HEK293 (cell line): ENCODE measurements at regions not wholly inside any gene's neighbourhood (a gene's known extent, or its start where the extent isn't known, plus 50 kb on each side); places are given as distances from the start of the nearest gene placed in this dataset.

Experiments
- CTCF ChIA-PET: fragments of 350-600 bp; formaldehyde crosslinking; extraction: SDS; loops from one replicate; lab custom pipeline; 2021; ENCODE audit warnings: antibody characterized with exemption; lab: Yijun Ruan, JAX
- POLR2A ChIA-PET: fragments of 300-600 bp; formaldehyde crosslinking; extraction: SDS; loops from one replicate; lab custom pipeline; 2020; ENCODE audit warnings: antibody characterized with exemption, inconsistent platforms; lab: Yijun Ruan, JAX
- H3K27ac ChIP-seq: fragments of 200-500 bp; sonication (Bioruptor generic); 2 replicates; pipeline ENCODE4 v1.5.1; 2014; ENCODE audit warnings: low read depth, low read length, control low read depth, inconsistent platforms; ENCODE audit errors: extremely low read depth
- H3K36me3 ChIP-seq, 2 experiments: fragments of 200-500 bp in 1 of 2; sonication (Bioruptor generic) in 1 of 2; 1 replicate in 1 of 2; 2 replicates in 1 of 2; pipeline ENCODE4 v1.5.1; 2014 to 2017; ENCODE audit warnings: inconsistent platforms in 2 of 2, low read length in 2 of 2; ENCODE audit not compliant: control insufficient read depth in 2 of 2, insufficient read depth in 1 of 2
- H3K4me1 ChIP-seq: fragments of 200-500 bp; sonication (Bioruptor generic); 2 replicates; pipeline ENCODE4 v1.5.1; 2014; ENCODE audit warnings: mild to moderate bottlenecking, low read length, inconsistent platforms; ENCODE audit not compliant: control insufficient read depth, insufficient read depth
- H3K4me3 ChIP-seq: 2 replicates; pipeline ENCODE4 v1.5.1; 2011; ENCODE audit warnings: low read depth, mild to moderate bottlenecking, control low read depth, low read length, moderate library complexity
- H3K9me3 ChIP-seq: fragments of 200-500 bp; sonication (Bioruptor generic); 2 replicates; pipeline ENCODE4 v1.5.1; 2014; ENCODE audit warnings: low read depth, low read length, inconsistent platforms; ENCODE audit not compliant: control insufficient read depth, insufficient read depth
- BCL11A ChIP-seq: fragments of 450-650 bp; formaldehyde crosslinking; IDR thresholded peaks from 2 replicates; pipeline ENCODE4 v1.5.1; 2016; ENCODE audit warnings: low read depth, missing biosample characterization, missing genetic modification characterization
- HOXA7 ChIP-seq: sonication (generic); formaldehyde crosslinking; IDR thresholded peaks from 2 replicates; pipeline ENCODE4 v1.8.1; 2022; ENCODE audit warnings: missing genetic modification reagents, borderline replicate concordance
- HOXD13 ChIP-seq: sonication (generic); formaldehyde crosslinking; IDR thresholded peaks from 2 replicates; pipeline ENCODE4 v1.8.0; 2022; ENCODE audit warnings: missing genetic modification reagents, borderline replicate concordance
- IKZF3 ChIP-seq: fragments of 450-650 bp; IDR thresholded peaks from 2 replicates; pipeline ENCODE4 v1.5.0; 2018; ENCODE audit warnings: missing biosample characterization, mild to moderate bottlenecking, missing genetic modification characterization, moderate library complexity
- KLF10 ChIP-seq: fragments of 450-650 bp; IDR thresholded peaks from 2 replicates; pipeline ENCODE4 v1.5.1; 2018; ENCODE audit warnings: missing biosample characterization, mild to moderate bottlenecking, missing genetic modification characterization
- SETDB1 ChIP-seq: IDR thresholded peaks from one replicate; pipeline ENCODE4 v1.6.1; 2017; ENCODE audit warnings: mild to moderate bottlenecking, low read length, moderate library complexity, mixed read lengths; ENCODE audit not compliant: insufficient read length
- TRIM28 ChIP-seq: IDR thresholded peaks from 2 replicates; pipeline ENCODE4 v1.6.1; 2011; ENCODE audit warnings: low read length, control low read depth, borderline replicate concordance
- ZBTB21 ChIP-seq: fragments of 450-650 bp; formaldehyde crosslinking; IDR thresholded peaks from 2 replicates; pipeline ENCODE4 v1.5.1; 2017; ENCODE audit warnings: missing biosample characterization, missing genetic modification characterization
- ZBTB8A ChIP-seq: fragments of 450-650 bp; formaldehyde crosslinking; IDR thresholded peaks from 2 replicates; pipeline ENCODE4 v1.5.1; 2016; ENCODE audit warnings: missing biosample characterization, missing genetic modification characterization
- ZNF133 ChIP-seq: fragments of 450-650 bp; formaldehyde crosslinking; IDR thresholded peaks from 2 replicates; pipeline ENCODE4 v1.5.1; 2016; ENCODE audit warnings: missing biosample characterization, missing genetic modification characterization
- ZNF146 ChIP-seq: fragments of 450-650 bp; formaldehyde crosslinking; IDR thresholded peaks from 2 replicates; pipeline ENCODE4 v1.5.1; 2016; ENCODE audit warnings: missing biosample characterization, missing genetic modification characterization
- ZNF155 ChIP-seq: fragments of 450-650 bp; formaldehyde crosslinking; IDR thresholded peaks from 2 replicates; pipeline ENCODE4 v1.5.1; 2016; ENCODE audit warnings: missing biosample characterization, missing genetic modification characterization
- ZNF239 ChIP-seq: fragments of 450-650 bp; formaldehyde crosslinking; IDR thresholded peaks from 2 replicates; pipeline ENCODE4 v1.5.1; 2016; ENCODE audit warnings: missing biosample characterization, missing genetic modification characterization
- ZNF426 ChIP-seq: fragments of 450-650 bp; formaldehyde crosslinking; IDR thresholded peaks from 2 replicates; pipeline ENCODE4 v1.5.1; 2017; ENCODE audit warnings: missing biosample characterization, missing genetic modification characterization, mild to moderate bottlenecking, inconsistent platforms, moderate library complexity
- ZNF530 ChIP-seq: fragments of 450-650 bp; formaldehyde crosslinking; IDR thresholded peaks from 2 replicates; pipeline ENCODE4 v1.5.1; 2016; ENCODE audit warnings: low read depth, missing biosample characterization, missing genetic modification characterization
- ZNF548 ChIP-seq: fragments of 450-650 bp; formaldehyde crosslinking; IDR thresholded peaks from 2 replicates; pipeline ENCODE4 v1.5.1; 2016; ENCODE audit warnings: missing biosample characterization, missing genetic modification characterization
- ZNF555 ChIP-seq: fragments of 450-650 bp; formaldehyde crosslinking; conservative IDR thresholded peaks from 2 replicates; pipeline ENCODE4 v1.5.1; 2017; ENCODE audit warnings: missing biosample characterization, mild to moderate bottlenecking, missing genetic modification characterization, inconsistent platforms
- ZNF571 ChIP-seq: fragments of 450-650 bp; formaldehyde crosslinking; IDR thresholded peaks from 2 replicates; pipeline ENCODE4 v1.5.0; 2017; ENCODE audit warnings: missing biosample characterization, missing genetic modification characterization
- ZNF596 ChIP-seq: fragments of 450-650 bp; IDR thresholded peaks from 2 replicates; pipeline ENCODE4 v1.5.0; 2018; ENCODE audit warnings: missing biosample characterization, mild to moderate bottlenecking, missing genetic modification characterization, moderate library complexity
- ZNF768 ChIP-seq: fragments of 450-650 bp; formaldehyde crosslinking; IDR thresholded peaks from 2 replicates; pipeline ENCODE4 v1.5.1; 2018; ENCODE audit warnings: missing biosample characterization, mild to moderate bottlenecking, missing genetic modification characterization
- ZSCAN16 ChIP-seq: fragments of 450-650 bp; formaldehyde crosslinking; IDR thresholded peaks from 2 replicates; pipeline ENCODE4 v1.5.1; 2016; ENCODE audit warnings: missing biosample characterization, missing genetic modification characterization
- TF ChIP-seq, protein P1 (sequence below): fragments of 450-650 bp; formaldehyde crosslinking; IDR thresholded peaks from 2 replicates; pipeline ENCODE4 v1.5.1; 2016; ENCODE audit warnings: missing biosample characterization, missing genetic modification characterization
- TF ChIP-seq, protein P2 (sequence below): IDR thresholded peaks from 2 replicates; pipeline ENCODE4 v1.6.1; 2011; ENCODE audit warnings: mild to moderate bottlenecking, low read depth, low read length, borderline replicate concordance
- TF ChIP-seq, protein P3 (sequence below): fragments of 450-650 bp; formaldehyde crosslinking; conservative IDR thresholded peaks from 2 replicates; pipeline ENCODE4 v1.5.1; 2016; ENCODE audit warnings: low read depth, missing biosample characterization, missing genetic modification characterization

DNA sequence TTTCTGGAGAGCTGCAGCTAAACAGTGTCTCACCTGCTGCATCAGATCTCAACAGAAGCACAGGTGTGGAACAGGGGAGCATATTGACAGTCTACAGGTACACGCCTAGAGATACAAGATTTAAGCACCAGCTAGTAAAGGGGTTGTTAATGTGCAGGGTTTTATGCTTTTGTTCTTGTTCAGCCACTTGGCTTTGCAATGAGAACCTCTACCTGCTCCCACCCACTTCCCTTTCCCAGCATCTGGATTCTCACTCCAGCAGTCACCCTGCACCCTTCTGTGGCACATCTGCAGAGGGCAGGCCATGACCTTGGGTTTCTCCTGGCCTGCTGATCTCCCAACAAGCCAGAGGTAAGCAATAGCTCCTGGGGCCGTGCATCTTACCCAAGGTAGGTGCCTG, 446.6 kb downstream of the BUD13 start:
- Histone ChIP-seq H3K36me3 (no peaks in the 10 kb centered on the region), H3K4me1 (no peaks in the 10 kb centered on the region), H3K9me3 (no peaks in the 10 kb centered on the region), H3K27ac (no peak overlapping the region), H3K4me3 (no peak overlapping the region)
- no peak for TF ChIP-seq HOXA7
- TF ChIP-seq, protein P1, sequence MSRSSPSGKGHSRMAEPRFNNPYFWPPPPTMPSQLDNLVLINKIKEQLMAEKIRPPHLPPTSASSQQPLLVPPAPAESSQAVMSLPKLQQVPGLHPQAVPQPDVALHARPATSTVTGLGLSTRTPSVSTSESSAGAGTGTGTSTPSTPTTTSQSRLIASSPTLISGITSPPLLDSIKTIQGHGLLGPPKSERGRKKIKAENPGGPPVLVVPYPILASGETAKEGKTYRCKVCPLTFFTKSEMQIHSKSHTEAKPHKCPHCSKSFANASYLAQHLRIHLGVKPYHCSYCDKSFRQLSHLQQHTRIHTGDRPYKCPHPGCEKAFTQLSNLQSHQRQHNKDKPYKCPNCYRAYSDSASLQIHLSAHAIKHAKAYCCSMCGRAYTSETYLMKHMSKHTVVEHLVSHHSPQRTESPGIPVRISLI (tag by site-specific recombination): no peak
- TF ChIP-seq ZNF426 (tag by site-specific recombination): no peak
- no peak for TF ChIP-seq HOXD13 (CRISPR knock-in tag)
- ChIA-PET POLR2A (no interaction called here), CTCF (interaction anchor here (0.7 kb wide), 1 partner anchor 109 kb away, joined by 3 read pairs; no protein-coding TSS in a partner anchor)

DNA sequence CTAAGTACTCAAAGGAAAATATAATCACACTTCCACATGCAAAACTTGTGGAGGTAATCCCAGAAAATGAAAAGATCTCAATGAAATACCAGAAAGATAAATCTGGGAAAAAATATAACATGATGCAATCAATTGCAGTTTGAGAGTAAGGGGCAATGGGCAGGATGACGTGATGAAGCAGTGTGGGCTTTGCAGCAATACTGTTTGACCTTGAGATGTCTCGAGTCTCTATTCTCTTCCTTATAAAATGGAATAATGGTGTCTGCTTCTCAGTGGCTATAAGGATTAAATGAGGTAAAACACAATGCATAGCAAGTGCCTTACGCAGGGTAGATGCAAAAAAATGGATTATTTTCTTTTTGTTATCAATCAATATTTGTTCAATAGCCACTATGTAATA, 447.5 kb downstream of the BUD13 start:
- H3K4me1 ChIP-seq: no peaks in the 10 kb centered on the region
- no peak overlapping the region for H3K27ac ChIP-seq
- TF ChIP-seq ZNF146 (no peak), ZNF155 (tag by site-specific recombination) (no peak), BCL11A (tag by site-specific recombination) (no peak), IKZF3 (no peak), ZNF548 (tag by site-specific recombination) (no peak), ZNF768 (tag by site-specific recombination) (no peak), ZNF239 (no peak), ZSCAN16 (tag by site-specific recombination) (no peak), ZNF555 (no peak), ZNF571 (tag by site-specific recombination) (no peak), ZNF133 (tag by site-specific recombination) (no peak), TRIM28 (no peak), ZNF596 (no peak), SETDB1 (no peak), KLF10 (tag by site-specific recombination) (no peak), ZBTB21 (tag by site-specific recombination) (no peak), ZBTB8A (tag by site-specific recombination) (no peak), ZNF530 (tag by site-specific recombination) (no peak)
- TF ChIP-seq, protein P2, sequence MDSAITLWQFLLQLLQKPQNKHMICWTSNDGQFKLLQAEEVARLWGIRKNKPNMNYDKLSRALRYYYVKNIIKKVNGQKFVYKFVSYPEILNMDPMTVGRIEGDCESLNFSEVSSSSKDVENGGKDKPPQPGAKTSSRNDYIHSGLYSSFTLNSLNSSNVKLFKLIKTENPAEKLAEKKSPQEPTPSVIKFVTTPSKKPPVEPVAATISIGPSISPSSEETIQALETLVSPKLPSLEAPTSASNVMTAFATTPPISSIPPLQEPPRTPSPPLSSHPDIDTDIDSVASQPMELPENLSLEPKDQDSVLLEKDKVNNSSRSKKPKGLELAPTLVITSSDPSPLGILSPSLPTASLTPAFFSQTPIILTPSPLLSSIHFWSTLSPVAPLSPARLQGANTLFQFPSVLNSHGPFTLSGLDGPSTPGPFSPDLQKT: no peak
- TF ChIP-seq, protein P3, sequence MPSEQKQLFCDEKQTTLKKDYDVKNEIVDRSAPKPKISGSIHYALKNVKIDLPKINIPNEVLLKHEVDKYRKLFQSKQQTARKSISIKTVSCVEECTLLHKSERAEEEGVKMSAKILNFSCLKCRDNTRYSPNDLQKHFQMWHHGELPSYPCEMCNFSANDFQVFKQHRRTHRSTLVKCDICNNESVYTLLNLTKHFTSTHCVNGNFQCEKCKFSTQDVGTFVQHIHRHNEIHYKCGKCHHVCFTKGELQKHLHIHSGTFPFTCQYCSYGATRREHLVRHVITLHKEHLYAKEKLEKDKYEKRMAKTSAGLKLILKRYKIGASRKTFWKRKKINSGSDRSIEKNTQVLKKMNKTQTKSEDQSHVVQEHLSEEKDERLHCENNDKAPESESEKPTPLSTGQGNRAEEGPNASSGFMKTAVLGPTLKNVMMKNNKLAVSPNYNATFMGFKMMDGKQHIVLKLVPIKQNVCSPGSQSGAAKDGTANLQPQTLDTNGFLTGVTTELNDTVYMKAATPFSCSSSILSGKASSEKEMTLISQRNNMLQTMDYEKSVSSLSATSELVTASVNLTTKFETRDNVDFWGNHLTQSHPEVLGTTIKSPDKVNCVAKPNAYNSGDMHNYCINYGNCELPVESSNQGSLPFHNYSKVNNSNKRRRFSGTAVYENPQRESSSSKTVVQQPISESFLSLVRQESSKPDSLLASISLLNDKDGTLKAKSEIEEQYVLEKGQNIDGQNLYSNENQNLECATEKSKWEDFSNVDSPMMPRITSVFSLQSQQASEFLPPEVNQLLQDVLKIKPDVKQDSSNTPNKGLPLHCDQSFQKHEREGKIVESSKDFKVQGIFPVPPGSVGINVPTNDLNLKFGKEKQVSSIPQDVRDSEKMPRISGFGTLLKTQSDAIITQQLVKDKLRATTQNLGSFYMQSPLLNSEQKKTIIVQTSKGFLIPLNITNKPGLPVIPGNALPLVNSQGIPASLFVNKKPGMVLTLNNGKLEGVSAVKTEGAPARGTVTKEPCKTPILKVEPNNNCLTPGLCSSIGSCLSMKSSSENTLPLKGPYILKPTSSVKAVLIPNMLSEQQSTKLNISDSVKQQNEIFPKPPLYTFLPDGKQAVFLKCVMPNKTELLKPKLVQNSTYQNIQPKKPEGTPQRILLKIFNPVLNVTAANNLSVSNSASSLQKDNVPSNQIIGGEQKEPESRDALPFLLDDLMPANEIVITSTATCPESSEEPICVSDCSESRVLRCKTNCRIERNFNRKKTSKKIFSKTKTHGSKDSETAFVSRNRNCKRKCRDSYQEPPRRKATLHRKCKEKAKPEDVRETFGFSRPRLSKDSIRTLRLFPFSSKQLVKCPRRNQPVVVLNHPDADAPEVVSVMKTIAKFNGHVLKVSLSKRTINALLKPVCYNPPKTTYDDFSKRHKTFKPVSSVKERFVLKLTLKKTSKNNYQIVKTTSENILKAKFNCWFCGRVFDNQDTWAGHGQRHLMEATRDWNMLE (tag by site-specific recombination): no peak
- ChIA-PET CTCF (no interaction called here), POLR2A (no interaction called here)
- H3K4me3 ChIP-seq: no peak overlapping the region
- no peaks in the 10 kb centered on the region for H3K36me3 ChIP-seq
- no peaks in the 10 kb centered on the region for H3K9me3 ChIP-seq
